Body of pancreas (tissue), 4 donors: ENCODE measurements at regions not wholly inside any gene's neighbourhood (a gene's known extent, or its start where the extent isn't known, plus 50 kb on each side); places are given as distances from the start of the nearest gene placed in this dataset.

Experiments
- ATAC-seq: fragments of 150-250 bp; one replicate; pipeline ENCODE4 v1.9.1; 2016
- DNase-seq, 4 donors: peaks; one replicate each; pipeline ENCODE4 v3.0.0-alpha.2; 2019
- H3K27ac ChIP-seq, 4 donors: fragments of 200-600 bp; sonication (generic); 1 replicate in 3 of 4; 2 replicates in 1 of 4; pipeline versions ENCODE4 v1.5.1 to v1.6.1; 2016 to 2019; ENCODE audit warnings: mild to moderate bottlenecking in 1 of 4, mixed read lengths in 1 of 4, moderate library complexity in 1 of 4
- H3K27me3 ChIP-seq, 2 donors: fragments of 200-600 bp; sonication (generic); one replicate each; pipeline ENCODE4 v1.6.0; 2016; ENCODE audit warnings: mild to moderate bottlenecking in 1 of 2
- H3K36me3 ChIP-seq, 2 donors: fragments of 200-600 bp; sonication (generic); replicated peaks in 1 of 2; 2 replicates each; pipeline ENCODE4 v1.5.1; 2016; ENCODE audit warnings: low read depth in 2 of 2; ENCODE audit not compliant: insufficient read depth in 1 of 2
- H3K4me1 ChIP-seq: fragments of 200-600 bp; sonication (generic); one replicate; pipeline ENCODE4 v1.6.0; 2016
- H3K4me3 ChIP-seq, 2 donors: fragments of 200-600 bp; sonication (generic); 1 replicate in 1 of 2; 2 replicates in 1 of 2; pipeline ENCODE4 v1.5.1; 2016 to 2019
- H3K9me3 ChIP-seq, 3 donors: fragments of 200-600 bp; sonication (generic); 1 replicate in 2 of 3; 2 replicates in 1 of 3; pipeline ENCODE4 v1.5.1; 2016
- CTCF ChIP-seq, 7 experiments: fragments of 450-650 bp in 4 of 7; fragments of 200-600 bp in 3 of 7; sonication (generic) in 3 of 7; IDR thresholded peaks; one replicate each; pipeline ENCODE4 v1.5.1; 2016 to 2019; ENCODE audit warnings: antibody characterized with exemption in 7 of 7
- POLR2A ChIP-seq, 3 donors: fragments of 450-650 bp; IDR thresholded peaks; one replicate each; pipeline ENCODE4 v1.6.1; 2016; ENCODE audit warnings: antibody characterized with exemption in 3 of 3, mild to moderate bottlenecking in 2 of 3
- WGBS, 2 donors: methylation state at CpG; one replicate each; pipeline ENCODE4 v1.1.5; 2017; 5-methylcytosine and 5-hydroxymethylcytosine counted together
- intact Hi-C: fragments of 100-400 bp; cut with DNase I; formaldehyde crosslinking; loops from one replicate; pipeline ENCODE4 v1.15.1; 2023

- no peaks in the 10 kb centered on the region for H3K27me3 ChIP-seq
- no peak overlapping the region for H3K27ac ChIP-seq
- ATAC-seq (no peak), DNase-seq (no peak)
- H3K4me1 ChIP-seq, result no peaks in the 10 kb centered on the region
- TF ChIP-seq CTCF (IDR thresholded peaks at IDR 0.05), result no peak
- TF ChIP-seq POLR2A (IDR thresholded peaks at IDR 0.05), result no peak
- intact Hi-C loops, result no loop called here
- WGBS, 2 donors, result 39 to 42% methylated on average over 1 of the region's 1 CpG
- no peaks in the 10 kb centered on the region for H3K9me3 ChIP-seq
- no peak overlapping the region for H3K4me3 ChIP-seq
- no peaks in the 10 kb centered on the region for H3K36me3 ChIP-seq
Measured at GRCh38 chr2:41417511-41417910, 630.3 kb upstream of the PKDCC start.

GRCh38 chr2:41420219-41420618 is 627.6 kb upstream of the PKDCC start:
- no peaks in the 10 kb centered on the region for H3K9me3 ChIP-seq
- intact Hi-C loops, result no loop called here
- H3K27me3 ChIP-seq, result no peaks in the 10 kb centered on the region
- no peak for TF ChIP-seq CTCF (IDR thresholded peaks at IDR 0.05)
- TF ChIP-seq POLR2A (IDR thresholded peaks at IDR 0.05), result no peak
- H3K4me1 ChIP-seq, result no peaks in the 10 kb centered on the region
- H3K36me3 ChIP-seq, result no peaks in the 10 kb centered on the region
- no peak overlapping the region for H3K27ac ChIP-seq
- DNase-seq, result no peak
- 25 to 37% methylated on average over 3 of the region's 3 CpGs for WGBS, 2 donors
- no peak overlapping the region for H3K4me3 ChIP-seq
- no peak for ATAC-seq

- TF ChIP-seq CTCF (IDR thresholded peaks at IDR 0.05) (no peak), POLR2A (IDR thresholded peaks at IDR 0.05) (no peak)
- ATAC-seq, result no peak
- 76 to 84% methylated on average over 1 of the region's 1 CpG for WGBS, 2 donors
- no peaks in the 10 kb centered on the region for H3K9me3 ChIP-seq
- H3K36me3 ChIP-seq, result no peaks in the 10 kb centered on the region
- H3K4me1 ChIP-seq, result no peaks in the 10 kb centered on the region
- no peak for DNase-seq
- H3K27ac ChIP-seq, result no peak overlapping the region
- no peak overlapping the region for H3K4me3 ChIP-seq
- intact Hi-C loops, result no loop called here
- no peaks in the 10 kb centered on the region for H3K27me3 ChIP-seq
Measured at GRCh38 chr2:41420872-41421271, 626.9 kb upstream of the PKDCC start.

- no peak for DNase-seq
- Histone ChIP-seq H3K4me3 (no peak overlapping the region), H3K36me3 (no peaks in the 10 kb centered on the region), H3K27ac (no peak overlapping the region), H3K4me1 (no peaks in the 10 kb centered on the region), H3K9me3 (no peaks in the 10 kb centered on the region), H3K27me3 (no peaks in the 10 kb centered on the region)
- ATAC-seq, result no peak
- WGBS, 2 donors, result 27 to 31% methylated on average over 2 of the region's 2 CpGs
- TF ChIP-seq CTCF (IDR thresholded peaks at IDR 0.05), result no peak
- TF ChIP-seq POLR2A (IDR thresholded peaks at IDR 0.05), result no peak
- intact Hi-C loops, result no loop called here
Measured at GRCh38 chr2:41431756-41432155, 616.1 kb upstream of the PKDCC start.

GRCh38 chr2:41432459-41432858 is 615.4 kb upstream of the PKDCC start:
- intact Hi-C loops, result no loop called here
- H3K36me3 ChIP-seq, result no peaks in the 10 kb centered on the region
- no peaks in the 10 kb centered on the region for H3K27me3 ChIP-seq
- H3K4me1 ChIP-seq, result no peaks in the 10 kb centered on the region
- H3K27ac ChIP-seq, result no peak overlapping the region
- ATAC-seq (no peak), DNase-seq (no peak)
- 78 to 88% methylated on average over 1 of the region's 1 CpG for WGBS, 2 donors
- no peak overlapping the region for H3K4me3 ChIP-seq
- no peak for TF ChIP-seq POLR2A (IDR thresholded peaks at IDR 0.05)
- no peaks in the 10 kb centered on the region for H3K9me3 ChIP-seq
